Mucosa of rectum (tissue), 2 donors: ENCODE measurements at regions not wholly inside any gene's neighbourhood (a gene's known extent, or its start where the extent isn't known, plus 50 kb on each side); places are given as distances from the start of the nearest gene placed in this dataset.

Experiments
- H3K27ac ChIP-seq, 2 donors: one replicate each; pipeline ENCODE4 v1.7.0; 2013; ENCODE audit warnings: inconsistent platforms in 2 of 2, low read depth in 2 of 2, low read length in 2 of 2
- H3K27me3 ChIP-seq, 2 donors: one replicate each; pipeline ENCODE4 v1.7.0; 2013; ENCODE audit warnings: low read length in 2 of 2; ENCODE audit not compliant: control insufficient read depth in 2 of 2, insufficient read depth in 2 of 2
- H3K36me3 ChIP-seq, 2 donors: one replicate each; pipeline ENCODE4 v1.7.0; 2013; ENCODE audit warnings: low read length in 2 of 2; ENCODE audit not compliant: control insufficient read depth in 2 of 2, insufficient read depth in 2 of 2
- H3K4me1 ChIP-seq, 2 donors: one replicate each; pipeline ENCODE4 v1.7.0; 2013; ENCODE audit warnings: low read length in 2 of 2, mild to moderate bottlenecking in 1 of 2; ENCODE audit not compliant: control insufficient read depth in 2 of 2, insufficient read depth in 2 of 2
- H3K4me3 ChIP-seq, 2 donors: one replicate each; pipeline ENCODE4 v1.7.0; 2013; ENCODE audit warnings: low read length in 2 of 2
- H3K9ac ChIP-seq, 2 donors: one replicate each; pipeline ENCODE4 v1.7.0; 2013; ENCODE audit warnings: low read length in 2 of 2, low read depth in 1 of 2, mild to moderate bottlenecking in 1 of 2
- H3K9me3 ChIP-seq, 2 donors: one replicate each; pipeline ENCODE4 v1.7.0; 2013; ENCODE audit warnings: low read length in 2 of 2; ENCODE audit not compliant: control insufficient read depth in 2 of 2
- donor health status: healthy.
- donor health status: Normal muscosa, but diverticular disease.

DNA sequence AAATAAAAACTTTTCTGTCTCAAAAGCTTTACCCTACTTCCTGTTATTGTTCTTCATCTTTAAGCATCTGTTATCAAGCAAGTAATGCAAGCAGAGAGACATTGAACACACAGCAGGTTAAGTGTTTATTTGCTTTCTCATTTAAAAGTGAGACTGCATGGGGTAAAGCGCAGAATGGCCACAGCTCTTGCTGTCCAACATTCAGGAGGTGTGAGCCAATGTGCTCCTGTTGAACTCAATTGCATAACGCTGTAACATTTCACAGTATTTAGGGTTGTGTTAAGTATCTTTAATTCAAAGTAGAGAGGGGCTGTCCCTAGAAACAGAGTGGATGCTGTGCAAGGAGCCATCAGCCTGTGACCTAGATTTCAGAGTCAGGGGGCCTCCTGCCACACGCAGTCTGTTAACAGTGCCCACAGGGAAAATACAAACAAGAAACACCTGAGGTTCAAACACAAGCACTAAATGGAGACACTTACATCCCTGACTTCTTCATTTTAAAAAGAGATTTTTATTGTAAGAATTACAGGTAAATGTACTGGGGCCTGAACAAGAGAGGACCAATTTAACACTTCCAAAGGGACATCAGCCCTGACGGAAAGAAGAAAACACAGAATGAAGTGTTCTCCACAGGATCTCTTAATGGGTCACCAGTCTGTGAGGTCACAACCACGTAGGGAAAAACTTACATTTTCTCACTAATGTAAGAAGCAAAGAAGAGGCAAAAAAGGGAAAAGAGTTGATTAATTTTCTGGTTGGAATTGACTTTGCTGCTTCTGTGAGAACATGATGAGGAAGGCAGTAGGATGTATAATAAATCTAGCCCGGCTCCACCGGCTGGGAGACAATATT is 815.1 kb downstream of the VGLL3 start:
- Histone ChIP-seq H3K27me3 (no peaks in the 10 kb centered on the region), H3K4me1 (peaks cover 4% of the 10 kb centered on the region in 2 donors), H3K27ac (no peak overlapping the region), H3K36me3 (no peaks in the 10 kb centered on the region), H3K9ac (no peak overlapping the region), H3K4me3 (no peak overlapping the region), H3K9me3 (no peaks in the 10 kb centered on the region)

DNA sequence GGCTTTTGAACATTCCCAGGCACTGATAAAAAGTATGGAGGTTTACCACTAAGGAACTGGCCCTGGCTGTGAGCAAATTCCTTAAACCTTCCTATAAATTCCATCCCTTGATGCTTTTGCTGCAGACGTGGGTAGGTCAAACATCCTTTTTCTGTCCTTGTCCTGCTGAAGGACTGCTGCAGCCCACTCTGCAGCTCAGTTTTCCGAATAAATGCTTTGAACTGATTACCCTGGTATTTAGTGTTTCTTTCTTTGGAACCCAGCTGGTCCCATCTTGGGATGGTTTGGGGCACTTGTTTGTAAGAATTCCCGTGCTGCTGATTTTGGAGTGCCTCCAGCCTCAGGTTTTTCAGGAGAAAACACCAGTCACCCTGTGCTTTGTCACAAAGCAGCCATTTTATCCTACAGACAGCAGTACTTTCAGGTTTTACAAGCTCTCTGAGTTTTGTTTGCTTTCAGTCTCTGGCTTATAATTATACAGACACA is 815.9 kb downstream of the VGLL3 start:
- Histone ChIP-seq H3K4me1 (peaks cover 4% of the 10 kb centered on the region in 2 donors), H3K27me3 (no peaks in the 10 kb centered on the region), H3K27ac (no peak overlapping the region), H3K9me3 (no peaks in the 10 kb centered on the region), H3K9ac (no peak overlapping the region), H3K36me3 (no peaks in the 10 kb centered on the region), H3K4me3 (no peak overlapping the region)

DNA sequence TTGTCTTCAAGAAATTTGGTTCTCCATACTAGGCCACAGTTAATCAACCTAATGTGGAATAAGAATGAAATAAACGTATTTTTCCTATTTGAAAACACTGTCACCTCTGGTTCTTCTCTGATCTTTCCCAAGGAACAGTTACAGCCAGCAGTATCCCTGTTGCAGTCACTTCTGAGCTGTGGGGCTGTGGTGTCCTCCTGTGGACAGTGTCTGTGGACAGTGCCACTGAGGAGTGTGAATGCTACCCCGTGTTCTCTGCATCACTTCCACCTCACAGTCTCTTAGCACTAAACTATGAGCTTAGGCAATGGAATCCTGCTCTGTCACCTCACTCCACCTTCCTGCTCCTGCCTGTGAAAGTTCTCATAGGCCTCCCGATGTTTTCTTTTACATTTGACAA is 817.5 kb downstream of the VGLL3 start:
- Histone ChIP-seq H3K4me1 (peaks cover 4% of the 10 kb centered on the region in 2 donors), H3K27ac (no peak overlapping the region), H3K9ac (no peak overlapping the region), H3K9me3 (no peaks in the 10 kb centered on the region), H3K36me3 (no peaks in the 10 kb centered on the region), H3K27me3 (no peaks in the 10 kb centered on the region), H3K4me3 (no peak overlapping the region)

GRCh38 chr3:86168512-86168911 is 822.4 kb downstream of the VGLL3 start:
- Histone ChIP-seq H3K27ac (no peak overlapping the region), H3K4me3 (no peak overlapping the region), H3K36me3 (no peaks in the 10 kb centered on the region), H3K27me3 (no peaks in the 10 kb centered on the region), H3K9me3 (no peaks in the 10 kb centered on the region), H3K4me1 (no peaks in the 10 kb centered on the region), H3K9ac (no peak overlapping the region)

DNA sequence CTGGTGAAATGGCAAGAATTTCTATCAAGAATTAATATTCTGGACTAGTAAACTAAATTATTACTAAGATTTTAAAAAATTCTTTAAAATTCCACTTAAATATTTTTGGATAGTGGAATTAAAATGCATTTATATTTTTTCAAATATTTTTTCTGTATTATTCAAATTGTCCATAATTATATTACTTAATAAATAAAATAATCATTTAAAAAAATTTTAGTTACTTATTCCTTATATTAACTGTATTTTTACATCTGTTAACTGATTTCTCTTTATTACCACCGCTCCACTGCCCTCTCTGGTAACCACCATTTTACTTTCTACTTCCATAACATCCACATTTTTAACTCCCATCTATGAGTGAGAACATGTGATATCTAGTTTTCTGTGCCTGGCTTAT is 828.4 kb downstream of the VGLL3 start:
- H3K36me3 ChIP-seq = no peaks in the 10 kb centered on the region
- H3K4me1 ChIP-seq = no peaks in the 10 kb centered on the region

DNA sequence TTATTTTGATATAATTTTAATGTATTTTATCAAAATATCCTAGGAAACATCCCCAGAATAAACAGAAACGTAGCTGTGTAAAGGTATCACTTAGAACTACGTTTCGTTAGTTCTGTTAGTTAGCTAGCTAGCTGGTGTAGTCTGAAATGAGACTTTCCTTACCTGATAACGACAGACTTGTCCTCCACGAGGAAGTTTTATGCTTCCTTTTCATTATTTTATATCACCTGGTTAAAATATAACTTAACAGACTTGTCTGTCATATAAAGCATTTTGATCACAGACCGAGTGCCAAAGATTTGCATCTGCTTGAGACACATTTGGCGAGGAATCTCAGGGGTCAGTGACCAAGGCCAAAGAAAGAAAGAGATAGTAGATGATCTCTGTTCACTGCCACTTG is 829.5 kb downstream of the VGLL3 start:
- Histone ChIP-seq H3K36me3 (no peaks in the 10 kb centered on the region), H3K4me3 (no peak overlapping the region), H3K9me3 (no peaks in the 10 kb centered on the region), H3K4me1 (no peaks in the 10 kb centered on the region), H3K27ac (no peak overlapping the region), H3K9ac (no peak overlapping the region), H3K27me3 (no peaks in the 10 kb centered on the region)

More for the DNA sequence above, 828.4 kb downstream of the VGLL3 start:
- Histone ChIP-seq H3K9ac (no peak overlapping the region), H3K4me3 (no peak overlapping the region), H3K9me3 (no peaks in the 10 kb centered on the region), H3K27me3 (no peaks in the 10 kb centered on the region), H3K27ac (no peak overlapping the region)

GRCh38 chr3:86152620-86153019 is 838.3 kb downstream of the VGLL3 start:
- Histone ChIP-seq H3K36me3 (no peaks in the 10 kb centered on the region), H3K9me3 (no peaks in the 10 kb centered on the region), H3K9ac (no peak overlapping the region), H3K4me3 (no peak overlapping the region), H3K27me3 (no peaks in the 10 kb centered on the region), H3K27ac (no peak overlapping the region), H3K4me1 (no peaks in the 10 kb centered on the region)

GRCh38 chr3:86149054-86149453 is 841.9 kb downstream of the VGLL3 start:
- Histone ChIP-seq H3K9me3 (no peaks in the 10 kb centered on the region), H3K27me3 (no peaks in the 10 kb centered on the region), H3K9ac (no peak overlapping the region), H3K27ac (no peak overlapping the region), H3K36me3 (no peaks in the 10 kb centered on the region), H3K4me3 (no peak overlapping the region), H3K4me1 (no peaks in the 10 kb centered on the region)

GRCh38 chr3:86147119-86147518 is 843.8 kb downstream of the VGLL3 start:
- Histone ChIP-seq H3K27me3 (no peaks in the 10 kb centered on the region), H3K4me1 (no peaks in the 10 kb centered on the region), H3K36me3 (no peaks in the 10 kb centered on the region), H3K4me3 (no peak overlapping the region), H3K9me3 (no peaks in the 10 kb centered on the region), H3K27ac (no peak overlapping the region), H3K9ac (no peak overlapping the region)

DNA sequence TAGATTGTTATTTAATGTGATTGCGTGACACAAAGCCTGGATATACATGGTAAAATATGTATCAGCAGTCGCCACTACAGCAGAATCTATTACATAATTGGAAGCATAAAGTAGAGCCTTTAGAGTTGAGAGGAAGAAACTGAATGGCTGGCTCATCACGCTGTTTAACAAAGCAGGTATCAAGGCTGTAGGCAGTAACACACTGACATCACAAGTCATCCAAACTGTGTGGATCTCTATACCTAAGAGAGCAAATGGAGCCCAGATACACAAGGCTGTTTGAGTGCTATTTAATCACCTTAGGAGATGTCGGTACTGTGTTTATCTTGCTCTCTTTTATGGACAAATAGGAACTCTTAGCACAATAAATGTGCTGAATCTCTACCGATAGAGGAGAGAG is 864.4 kb downstream of the VGLL3 start:
- Histone ChIP-seq H3K27ac (no peak overlapping the region), H3K9me3 (no peaks in the 10 kb centered on the region), H3K27me3 (no peaks in the 10 kb centered on the region), H3K9ac (no peak overlapping the region), H3K4me3 (no peak overlapping the region), H3K36me3 (no peaks in the 10 kb centered on the region), H3K4me1 (no peaks in the 10 kb centered on the region)
